Activated T-helper 17 cell treated with anti-CD3 and anti-CD28 coated beads, Interleukin-2, amount 50 U/mL, for 72 hours (primary cell): ENCODE measurements at regions not wholly inside any gene's neighbourhood (a gene's known extent, or its start where the extent isn't known, plus 50 kb on each side); places are given as distances from the start of the nearest gene placed in this dataset.

Experiments
- ATAC-seq: fragments of 150-1000 bp; cut with Tn5 transposase; replicated peaks from 2 replicates; pipeline ENCODE4 v1.10.0; 2021; ENCODE audit warnings: mild to moderate bottlenecking, moderate library complexity
- H3K27ac Mint-ChIP-seq: one replicate; pipeline ENCODE4 v1.8.0; 2022; ENCODE audit warnings: mixed read lengths
- H3K27me3 Mint-ChIP-seq: one replicate; pipeline ENCODE4 v1.8.0; 2022; ENCODE audit warnings: mixed read lengths
- H3K36me3 Mint-ChIP-seq: one replicate; pipeline ENCODE4 v1.8.0; 2022; ENCODE audit warnings: low read depth, mild to moderate bottlenecking, mixed read lengths
- H3K4me1 Mint-ChIP-seq: one replicate; pipeline ENCODE4 v1.8.0; 2022; ENCODE audit warnings: mixed read lengths
- H3K4me3 Mint-ChIP-seq: one replicate; pipeline ENCODE4 v1.8.0; 2022; ENCODE audit warnings: mild to moderate bottlenecking, mixed read lengths
- H3K9me3 Mint-ChIP-seq: one replicate; pipeline ENCODE4 v1.8.0; 2022; ENCODE audit warnings: mixed read lengths

GRCh38 chr13:33766329-33767123 lies 51.4 kb upstream of the RFC3 start:
- Mint-ChIP-seq H3K4me1 (no peaks in the 10 kb centered on the region), H3K9me3 (no peaks in the 10 kb centered on the region), H3K27ac (no peak overlapping the region), H3K36me3 (no peaks in the 10 kb centered on the region), H3K4me3 (no peak overlapping the region), H3K27me3 (peaks cover 10% of the 10 kb centered on the region)
- no peak for ATAC-seq

GRCh38 chr13:33767140-33767539 lies 50.8 kb upstream of the RFC3 start:
- no peak for ATAC-seq
- peaks cover 8% of the 10 kb centered on the region for H3K27me3 Mint-ChIP-seq
- H3K9me3 Mint-ChIP-seq: no peaks in the 10 kb centered on the region
- no peak overlapping the region for H3K27ac Mint-ChIP-seq
- H3K4me1 Mint-ChIP-seq: no peaks in the 10 kb centered on the region
- H3K36me3 Mint-ChIP-seq: no peaks in the 10 kb centered on the region
- H3K4me3 Mint-ChIP-seq: no peak overlapping the region
